ENCODE measurements at regions not wholly inside any gene's neighbourhood (a gene's known extent, or its start where the extent isn't known, plus 50 kb on each side); places are given as distances from the start of the nearest gene placed in this dataset.

- TF ChIP-seq, protein P1, sequence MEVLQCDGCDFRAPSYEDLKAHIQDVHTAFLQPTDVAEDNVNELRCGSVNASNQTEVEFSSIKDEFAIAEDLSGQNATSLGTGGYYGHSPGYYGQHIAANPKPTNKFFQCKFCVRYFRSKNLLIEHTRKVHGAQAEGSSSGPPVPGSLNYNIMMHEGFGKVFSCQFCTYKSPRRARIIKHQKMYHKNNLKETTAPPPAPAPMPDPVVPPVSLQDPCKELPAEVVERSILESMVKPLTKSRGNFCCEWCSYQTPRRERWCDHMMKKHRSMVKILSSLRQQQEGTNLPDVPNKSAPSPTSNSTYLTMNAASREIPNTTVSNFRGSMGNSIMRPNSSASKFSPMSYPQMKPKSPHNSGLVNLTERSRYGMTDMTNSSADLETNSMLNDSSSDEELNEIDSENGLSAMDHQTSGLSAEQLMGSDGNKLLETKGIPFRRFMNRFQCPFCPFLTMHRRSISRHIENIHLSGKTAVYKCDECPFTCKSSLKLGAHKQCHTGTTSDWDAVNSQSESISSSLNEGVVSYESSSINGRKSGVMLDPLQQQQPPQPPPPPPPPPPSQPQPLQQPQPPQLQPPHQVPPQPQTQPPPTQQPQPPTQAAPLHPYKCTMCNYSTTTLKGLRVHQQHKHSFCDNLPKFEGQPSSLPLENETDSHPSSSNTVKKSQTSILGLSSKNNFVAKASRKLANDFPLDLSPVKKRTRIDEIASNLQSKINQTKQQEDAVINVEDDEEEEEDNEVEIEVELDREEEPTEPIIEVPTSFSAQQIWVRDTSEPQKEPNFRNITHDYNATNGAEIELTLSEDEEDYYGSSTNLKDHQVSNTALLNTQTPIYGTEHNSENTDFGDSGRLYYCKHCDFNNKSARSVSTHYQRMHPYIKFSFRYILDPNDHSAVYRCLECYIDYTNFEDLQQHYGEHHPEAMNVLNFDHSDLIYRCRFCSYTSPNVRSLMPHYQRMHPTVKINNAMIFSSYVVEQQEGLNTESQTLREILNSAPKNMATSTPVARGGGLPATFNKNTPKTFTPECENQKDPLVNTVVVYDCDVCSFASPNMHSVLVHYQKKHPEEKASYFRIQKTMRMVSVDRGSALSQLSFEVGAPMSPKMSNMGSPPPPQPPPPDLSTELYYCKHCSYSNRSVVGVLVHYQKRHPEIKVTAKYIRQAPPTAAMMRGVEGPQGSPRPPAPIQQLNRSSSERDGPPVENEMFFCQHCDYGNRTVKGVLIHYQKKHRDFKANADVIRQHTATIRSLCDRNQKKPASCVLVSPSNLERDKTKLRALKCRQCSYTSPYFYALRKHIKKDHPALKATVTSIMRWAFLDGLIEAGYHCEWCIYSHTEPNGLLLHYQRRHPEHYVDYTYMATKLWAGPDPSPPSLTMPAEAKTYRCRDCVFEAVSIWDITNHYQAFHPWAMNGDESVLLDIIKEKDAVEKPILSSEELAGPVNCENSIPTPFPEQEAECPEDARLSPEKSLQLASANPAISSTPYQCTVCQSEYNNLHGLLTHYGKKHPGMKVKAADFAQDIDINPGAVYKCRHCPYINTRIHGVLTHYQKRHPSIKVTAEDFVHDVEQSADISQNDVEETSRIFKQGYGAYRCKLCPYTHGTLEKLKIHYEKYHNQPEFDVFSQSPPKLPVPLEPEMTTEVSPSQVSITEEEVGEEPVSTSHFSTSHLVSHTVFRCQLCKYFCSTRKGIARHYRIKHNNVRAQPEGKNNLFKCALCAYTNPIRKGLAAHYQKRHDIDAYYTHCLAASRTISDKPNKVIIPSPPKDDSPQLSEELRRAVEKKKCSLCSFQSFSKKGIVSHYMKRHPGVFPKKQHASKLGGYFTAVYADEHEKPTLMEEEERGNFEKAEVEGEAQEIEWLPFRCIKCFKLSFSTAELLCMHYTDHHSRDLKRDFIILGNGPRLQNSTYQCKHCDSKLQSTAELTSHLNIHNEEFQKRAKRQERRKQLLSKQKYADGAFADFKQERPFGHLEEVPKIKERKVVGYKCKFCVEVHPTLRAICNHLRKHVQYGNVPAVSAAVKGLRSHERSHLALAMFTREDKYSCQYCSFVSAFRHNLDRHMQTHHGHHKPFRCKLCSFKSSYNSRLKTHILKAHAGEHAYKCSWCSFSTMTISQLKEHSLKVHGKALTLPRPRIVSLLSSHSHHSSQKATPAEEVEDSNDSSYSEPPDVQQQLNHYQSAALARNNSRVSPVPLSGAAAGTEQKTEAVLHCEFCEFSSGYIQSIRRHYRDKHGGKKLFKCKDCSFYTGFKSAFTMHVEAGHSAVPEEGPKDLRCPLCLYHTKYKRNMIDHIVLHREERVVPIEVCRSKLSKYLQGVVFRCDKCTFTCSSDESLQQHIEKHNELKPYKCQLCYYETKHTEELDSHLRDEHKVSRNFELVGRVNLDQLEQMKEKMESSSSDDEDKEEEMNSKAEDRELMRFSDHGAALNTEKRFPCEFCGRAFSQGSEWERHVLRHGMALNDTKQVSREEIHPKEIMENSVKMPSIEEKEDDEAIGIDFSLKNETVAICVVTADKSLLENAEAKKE (CRISPR knock-in tag; IDR thresholded peaks at IDR 0.05) = no peak
Measured at GRCh38 chr7:65250216-65250615, 123.4 kb upstream of the ZNF92 start (continued).

DNA sequence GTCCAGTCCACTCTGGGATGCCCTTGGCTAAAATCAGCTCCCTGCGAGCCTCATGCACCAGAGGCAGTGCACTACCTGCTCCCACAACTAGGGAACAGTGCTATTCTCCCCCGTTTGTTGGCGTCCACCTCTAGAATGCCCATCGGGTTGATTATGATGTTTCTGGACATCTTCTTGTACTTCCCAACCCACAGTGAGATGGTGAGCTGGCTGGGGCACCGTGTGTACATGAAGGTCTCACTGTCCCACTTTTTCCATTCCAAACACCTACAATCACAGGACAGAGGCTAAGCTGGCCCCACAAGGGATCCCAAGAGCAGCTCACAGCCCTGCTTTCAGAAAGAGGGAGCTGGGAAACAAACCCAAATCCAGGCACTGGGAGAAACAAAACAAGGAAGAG is 126.2 kb upstream of the ZNF92 start:
- no peak overlapping the region for H3K27ac ChIP-seq (ENCODE audit: low read depth)
- H3K9me2 ChIP-seq (ENCODE audit: insufficient read depth) = no peaks in the 10 kb centered on the region
- Mint-ChIP-seq H3K36me3 (ENCODE audit: low read depth) (no peaks in the 10 kb centered on the region), H3K4me1 (peaks cover 23% of the 10 kb centered on the region), H3K27me3 (ENCODE audit: insufficient read depth, low read depth, poor library complexity) (peaks cover 5% of the 10 kb centered on the region), H3K27ac (no peak overlapping the region), H3K4me3 (no peak overlapping the region), H3K9me3 (no peaks in the 10 kb centered on the region)
- H3K36me3 ChIP-seq (ENCODE audit: insufficient read depth) = no peaks in the 10 kb centered on the region
- H3K4me2 ChIP-seq = no peak overlapping the region
- no peaks in the 10 kb centered on the region for H3K27me3 ChIP-seq (ENCODE audit: insufficient read depth)
- no peaks in the 10 kb centered on the region for H4K20me1 ChIP-seq (replicated peaks; ENCODE audit: insufficient read depth)
- H3K79me2 ChIP-seq (replicated peaks; ENCODE audit: insufficient read depth) = no peaks in the 10 kb centered on the region
- peaks cover 19% of the 10 kb centered on the region for H3K4me1 ChIP-seq (ENCODE audit: insufficient read depth)
- no peak overlapping the region for H2AFZ ChIP-seq
- no peaks in the 10 kb centered on the region; the same call in 1 of the 2 replicates for H3F3A ChIP-seq (replicated peaks; ENCODE audit: low read depth)
- ATAC-seq (no peak), DNase-seq (ENCODE audit: low spot score) (no peak)
- no peak overlapping the region for H3K4me3 ChIP-seq
- no peak for TF ChIP-seq ZNF331 (CRISPR knock-in tag; IDR thresholded peaks at IDR 0.05; ENCODE audit: low read depth)
- TF ChIP-seq, protein P2, sequence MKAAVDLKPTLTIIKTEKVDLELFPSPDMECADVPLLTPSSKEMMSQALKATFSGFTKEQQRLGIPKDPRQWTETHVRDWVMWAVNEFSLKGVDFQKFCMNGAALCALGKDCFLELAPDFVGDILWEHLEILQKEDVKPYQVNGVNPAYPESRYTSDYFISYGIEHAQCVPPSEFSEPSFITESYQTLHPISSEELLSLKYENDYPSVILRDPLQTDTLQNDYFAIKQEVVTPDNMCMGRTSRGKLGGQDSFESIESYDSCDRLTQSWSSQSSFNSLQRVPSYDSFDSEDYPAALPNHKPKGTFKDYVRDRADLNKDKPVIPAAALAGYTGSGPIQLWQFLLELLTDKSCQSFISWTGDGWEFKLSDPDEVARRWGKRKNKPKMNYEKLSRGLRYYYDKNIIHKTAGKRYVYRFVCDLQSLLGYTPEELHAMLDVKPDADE (IDR thresholded peaks at IDR 0.05) = no peak
- TF ChIP-seq CTCF (conservative IDR thresholded peaks at IDR 0.05; ENCODE audit: low read depth in 2 of 2) = no peak
- TF ChIP-seq CREB1 (CRISPR knock-in tag; IDR thresholded peaks at IDR 0.05; ENCODE audit: low read depth) = no peak
- TF ChIP-seq, protein P3, sequence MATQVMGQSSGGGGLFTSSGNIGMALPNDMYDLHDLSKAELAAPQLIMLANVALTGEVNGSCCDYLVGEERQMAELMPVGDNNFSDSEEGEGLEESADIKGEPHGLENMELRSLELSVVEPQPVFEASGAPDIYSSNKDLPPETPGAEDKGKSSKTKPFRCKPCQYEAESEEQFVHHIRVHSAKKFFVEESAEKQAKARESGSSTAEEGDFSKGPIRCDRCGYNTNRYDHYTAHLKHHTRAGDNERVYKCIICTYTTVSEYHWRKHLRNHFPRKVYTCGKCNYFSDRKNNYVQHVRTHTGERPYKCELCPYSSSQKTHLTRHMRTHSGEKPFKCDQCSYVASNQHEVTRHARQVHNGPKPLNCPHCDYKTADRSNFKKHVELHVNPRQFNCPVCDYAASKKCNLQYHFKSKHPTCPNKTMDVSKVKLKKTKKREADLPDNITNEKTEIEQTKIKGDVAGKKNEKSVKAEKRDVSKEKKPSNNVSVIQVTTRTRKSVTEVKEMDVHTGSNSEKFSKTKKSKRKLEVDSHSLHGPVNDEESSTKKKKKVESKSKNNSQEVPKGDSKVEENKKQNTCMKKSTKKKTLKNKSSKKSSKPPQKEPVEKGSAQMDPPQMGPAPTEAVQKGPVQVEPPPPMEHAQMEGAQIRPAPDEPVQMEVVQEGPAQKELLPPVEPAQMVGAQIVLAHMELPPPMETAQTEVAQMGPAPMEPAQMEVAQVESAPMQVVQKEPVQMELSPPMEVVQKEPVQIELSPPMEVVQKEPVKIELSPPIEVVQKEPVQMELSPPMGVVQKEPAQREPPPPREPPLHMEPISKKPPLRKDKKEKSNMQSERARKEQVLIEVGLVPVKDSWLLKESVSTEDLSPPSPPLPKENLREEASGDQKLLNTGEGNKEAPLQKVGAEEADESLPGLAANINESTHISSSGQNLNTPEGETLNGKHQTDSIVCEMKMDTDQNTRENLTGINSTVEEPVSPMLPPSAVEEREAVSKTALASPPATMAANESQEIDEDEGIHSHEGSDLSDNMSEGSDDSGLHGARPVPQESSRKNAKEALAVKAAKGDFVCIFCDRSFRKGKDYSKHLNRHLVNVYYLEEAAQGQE (IDR thresholded peaks at IDR 0.05; ENCODE audit: unreplicated experiment) = no peak
- TF ChIP-seq JUNB (IDR thresholded peaks at IDR 0.05; ENCODE audit: unreplicated experiment) = no peak
- TF ChIP-seq NANOG (IDR thresholded peaks at IDR 0.05; ENCODE audit: borderline replicate concordance) = no peak
- TF ChIP-seq EZH2 (IDR thresholded peaks at IDR 0.05; ENCODE audit: low read depth, unreplicated experiment) = no peak

All from GM23338 (cell line).